SU-DHL-6 (cell line): ENCODE measurements at regions not wholly inside any gene's neighbourhood (a gene's known extent, or its start where the extent isn't known, plus 50 kb on each side); places are given as distances from the start of the nearest gene placed in this dataset.

Source experiments
- H2AFZ ChIP-seq: fragments of 200-600 bp; sonication (generic); 2 replicates; pipeline ENCODE4 v1.6.1; 2014; ENCODE audit warnings: low read depth, mild to moderate bottlenecking, moderate library complexity, mixed read lengths, antibody characterized with exemption, low read length; ENCODE audit not compliant: severe bottlenecking
- H3F3A ChIP-seq: fragments of 200-600 bp; shearing (Covaris generic); 2 replicates; pipeline ENCODE4 v1.6.0; 2016; ENCODE audit warnings: antibody characterized with exemption, mild to moderate bottlenecking; ENCODE audit not compliant: insufficient read depth
- H3K27ac ChIP-seq: fragments of 200-600 bp; sonication (generic); 2 replicates; pipeline ENCODE4 v1.5.1; 2016; ENCODE audit warnings: low read depth, mild to moderate bottlenecking, low read length, moderate library complexity, mixed read lengths
- H3K27me3 ChIP-seq: fragments of 200-600 bp; sonication (generic), shearing (Covaris generic); 2 replicates; pipeline ENCODE4 v1.6.0; 2014; ENCODE audit warnings: mild to moderate bottlenecking, low read length
- H3K36me3 ChIP-seq: fragments of 200-600 bp; sonication (generic); 2 replicates; pipeline ENCODE4 v1.6.1; 2014; ENCODE audit warnings: mild to moderate bottlenecking, low read length, mixed read lengths
- H3K4me2 ChIP-seq: fragments of 300-600, 200-600 bp; shearing (Covaris generic), sonication (generic); 2 replicates; pipeline ENCODE4 v1.6.0; 2014; ENCODE audit warnings: low read length, low read depth, mild to moderate bottlenecking; ENCODE audit not compliant: poor library complexity, severe bottlenecking
- H3K4me3 ChIP-seq: fragments of 200-600 bp; sonication (generic); 2 replicates; pipeline ENCODE4 v1.5.1; 2014; ENCODE audit warnings: antibody characterized with exemption, low read length, mild to moderate bottlenecking, mixed read lengths; ENCODE audit not compliant: insufficient read depth, poor library complexity, severe bottlenecking
- H3K79me2 ChIP-seq: fragments of 200-600 bp; sonication (generic); 2 replicates; pipeline ENCODE4 v1.6.1; 2014; ENCODE audit warnings: mild to moderate bottlenecking, low read length, moderate library complexity; ENCODE audit not compliant: insufficient read depth
- H3K9ac ChIP-seq: fragments of 200-600 bp; sonication (generic); 2 replicates; pipeline ENCODE4 v1.7.0; 2014; ENCODE audit warnings: mild to moderate bottlenecking, low read length
- H3K9me2 ChIP-seq: fragments of 200-600 bp; sonication (generic); replicated peaks from 2 replicates; pipeline ENCODE4 v1.6.1; 2014; ENCODE audit warnings: low read length; ENCODE audit not compliant: insufficient read depth
- H3K9me3 ChIP-seq: fragments of 200-600 bp; sonication (generic); 2 replicates; pipeline ENCODE4 v1.6.1; 2014; ENCODE audit warnings: low read length, mixed read lengths; ENCODE audit not compliant: insufficient read depth
- H4K20me1 ChIP-seq: fragments of 200-600 bp; sonication (generic); 2 replicates; pipeline ENCODE4 v1.6.1; 2014; ENCODE audit warnings: low read depth, mild to moderate bottlenecking, antibody characterized with exemption, low read length, moderate library complexity, mixed read lengths
- CTCF ChIP-seq: fragments of 200-600 bp; sonication (generic); IDR thresholded peaks from one replicate; pipeline ENCODE4 v1.5.1; 2017; ENCODE audit warnings: antibody characterized with exemption, mild to moderate bottlenecking, low read length, moderate library complexity; ENCODE audit not compliant: insufficient read depth, poor library complexity, severe bottlenecking
- EZH2phosphoT487 ChIP-seq: fragments of 200-600 bp; sonication (generic), shearing (Covaris generic); conservative IDR thresholded peaks from 2 replicates; pipeline ENCODE4 v1.6.1; 2018; ENCODE audit warnings: mild to moderate bottlenecking, antibody characterized with exemption, low read length, moderate library complexity, mixed read lengths

GRCh38 chr9:126151686-126152134, 174.9 kb upstream of the MVB12B start:
- H2AFZ ChIP-seq = no peak overlapping the region

GRCh38 chr9:126152622-126153362, 173.8 kb upstream of the MVB12B start:
- H3K4me3 ChIP-seq = no peak overlapping the region
- H3K9ac ChIP-seq = no peak overlapping the region
- no peaks in the 10 kb centered on the region for H3K36me3 ChIP-seq
- H3K27me3 ChIP-seq = no peaks in the 10 kb centered on the region
- H3K79me2 ChIP-seq = no peaks in the 10 kb centered on the region
- no peaks in the 10 kb centered on the region for H4K20me1 ChIP-seq
- no peak overlapping the region for H3K4me2 ChIP-seq
- no peak for TF ChIP-seq EZH2phosphoT487
- no peaks in the 10 kb centered on the region for H3K9me3 ChIP-seq
- H3F3A ChIP-seq = no peaks in the 10 kb centered on the region
- H2AFZ ChIP-seq = no peak overlapping the region
- H3K9me2 ChIP-seq = no peaks in the 10 kb centered on the region
- no peak overlapping the region for H3K27ac ChIP-seq

More at GRCh38 chr9:126151686-126152134, 174.9 kb upstream of the MVB12B start:
- Histone ChIP-seq H4K20me1 (no peaks in the 10 kb centered on the region), H3F3A (no peaks in the 10 kb centered on the region), H3K79me2 (no peaks in the 10 kb centered on the region), H3K36me3 (no peaks in the 10 kb centered on the region), H3K9me3 (no peaks in the 10 kb centered on the region), H3K9ac (no peak overlapping the region), H3K27ac (no peak overlapping the region), H3K9me2 (no peaks in the 10 kb centered on the region), H3K4me3 (no peak overlapping the region), H3K27me3 (no peaks in the 10 kb centered on the region), H3K4me2 (no peak overlapping the region)
- no peak for TF ChIP-seq CTCF
- no peak for TF ChIP-seq EZH2phosphoT487

- Histone ChIP-seq H4K20me1 (no peaks in the 10 kb centered on the region), H3K9ac (no peak overlapping the region), H3K27me3 (no peaks in the 10 kb centered on the region), H2AFZ (no peak overlapping the region), H3K4me3 (no peak overlapping the region), H3K4me2 (no peak overlapping the region), H3K9me2 (no peaks in the 10 kb centered on the region), H3K36me3 (no peaks in the 10 kb centered on the region), H3K9me3 (no peaks in the 10 kb centered on the region), H3K27ac (no peak overlapping the region), H3F3A (no peaks in the 10 kb centered on the region), H3K79me2 (no peaks in the 10 kb centered on the region)
- TF ChIP-seq EZH2phosphoT487 (no peak), CTCF (no peak)
These were observed 173.2 kb upstream of the MVB12B start for GRCh38 chr9:126153382-126153781.

- TF ChIP-seq CTCF = no peak
- Histone ChIP-seq H3K36me3 (no peaks in the 10 kb centered on the region), H3K9ac (no peak overlapping the region), H3K27ac (no peak overlapping the region), H2AFZ (no peak overlapping the region), H4K20me1 (no peaks in the 10 kb centered on the region), H3K4me2 (no peak overlapping the region), H3K4me3 (no peak overlapping the region), H3K9me3 (no peaks in the 10 kb centered on the region), H3K27me3 (no peaks in the 10 kb centered on the region), H3K79me2 (no peaks in the 10 kb centered on the region), H3F3A (no peaks in the 10 kb centered on the region), H3K9me2 (no peaks in the 10 kb centered on the region)
These were observed 172.3 kb upstream of the MVB12B start for GRCh38 chr9:126154182-126154827.
